Activated gamma-delta T cell treated with anti-CD3 and anti-CD28 coated beads, Interleukin-2, amount 50 U/mL, for 16 hours (primary cell): ENCODE measurements at regions not wholly inside any gene's neighbourhood (a gene's known extent, or its start where the extent isn't known, plus 50 kb on each side); places are given as distances from the start of the nearest gene placed in this dataset.

Source experiments
- DNase-seq: peaks from one replicate; pipeline ENCODE4 v3.0.0-alpha.2; 2020; ENCODE audit warnings: low read depth

- DNase-seq: no peak
Observed at GRCh38 chr9:32304495-32304894, 79.9 kb upstream of the ACO1 start.

GRCh38 chr9:32306006-32306405 lies 78.4 kb upstream of the ACO1 start:
- DNase-seq: no peak

GRCh38 chr9:32319312-32319929 lies 65.0 kb upstream of the ACO1 start:
- no peak for DNase-seq

GRCh38 chr9:32322622-32323021 lies 61.8 kb upstream of the ACO1 start:
- no peak for DNase-seq

- no peak for DNase-seq
Observed at GRCh38 chr9:32326146-32326545, 58.3 kb upstream of the ACO1 start.

- no peak for DNase-seq
Observed at GRCh38 chr9:32331240-32331639, 53.2 kb upstream of the ACO1 start.

GRCh38 chr9:32334112-32334511 lies 50.3 kb upstream of the ACO1 start:
- DNase-seq: no peak
